GM23338 (cell line): ENCODE measurements at regions not wholly inside any gene's neighbourhood (a gene's known extent, or its start where the extent isn't known, plus 50 kb on each side); places are given as distances from the start of the nearest gene placed in this dataset.

Experiments used
- CTCF ChIP-seq, 2 experiments: fragments of 200-600 bp in 1 of 2; sonication (generic) in 1 of 2; conservative IDR thresholded peaks; 2 replicates each; pipeline versions ENCODE4 v1.5.1 to v1.6.1; 2016 to 2017; ENCODE audit warnings: antibody characterized with exemption in 2 of 2, low read depth in 2 of 2, mild to moderate bottlenecking in 2 of 2, moderate library complexity in 1 of 2
- ETS1 ChIP-seq: IDR thresholded peaks from 2 replicates; pipeline ENCODE4 v1.6.1; 2016; ENCODE audit warnings: antibody characterized with exemption
- EZH2phosphoT487 ChIP-seq: fragments of 200-600 bp; sonication (generic); IDR thresholded peaks from one replicate; pipeline ENCODE4 v1.8.1; 2018; ENCODE audit warnings: antibody characterized with exemption; ENCODE audit not compliant: unreplicated experiment
- JUNB ChIP-seq: IDR thresholded peaks from one replicate; pipeline ENCODE4 v1.6.1; 2016; ENCODE audit warnings: antibody characterized with exemption; ENCODE audit not compliant: unreplicated experiment
- NANOG ChIP-seq: IDR thresholded peaks from 2 replicates; pipeline ENCODE4 v1.6.1; 2016; ENCODE audit warnings: antibody characterized with exemption, borderline replicate concordance
- REST ChIP-seq: IDR thresholded peaks from one replicate; pipeline ENCODE4 v1.6.1; 2018; ENCODE audit warnings: antibody characterized with exemption; ENCODE audit not compliant: unreplicated experiment
- STAT1 ChIP-seq: IDR thresholded peaks from one replicate; pipeline ENCODE4 v1.6.1; 2016; ENCODE audit warnings: antibody characterized with exemption; ENCODE audit not compliant: unreplicated experiment
- ZNF114 ChIP-seq: fragments of 250-450 bp; sonication (Bioruptor Pico); IDR thresholded peaks from 2 replicates; pipeline ENCODE4 v1.5.0; 2020; ENCODE audit warnings: mild to moderate bottlenecking, moderate library complexity
- ZNF462 ChIP-seq: fragments of 250-450 bp; sonication (Bioruptor Pico); IDR thresholded peaks from 2 replicates; pipeline ENCODE4 v1.5.0; 2020; ENCODE audit warnings: mild to moderate bottlenecking, moderate library complexity

- TF ChIP-seq ZNF462 (CRISPR knock-in tag) (no peak), EZH2phosphoT487 (no peak), JUNB (no peak), REST (no peak), ZNF114 (CRISPR knock-in tag) (no peak), NANOG (no peak), ETS1 (no peak), STAT1 (no peak), CTCF (conservative IDR thresholded peaks at IDR 0.05; ENCODE audit: low read depth in 2 of 2) (no peak)
Observed at GRCh38 chr2:64934530-64934929, 54.7 kb upstream of the SLC1A4 start (continued).
